ENCODE measurements at regions not wholly inside any gene's neighbourhood (a gene's known extent, or its start where the extent isn't known, plus 50 kb on each side); places are given as distances from the start of the nearest gene placed in this dataset.

DNA sequence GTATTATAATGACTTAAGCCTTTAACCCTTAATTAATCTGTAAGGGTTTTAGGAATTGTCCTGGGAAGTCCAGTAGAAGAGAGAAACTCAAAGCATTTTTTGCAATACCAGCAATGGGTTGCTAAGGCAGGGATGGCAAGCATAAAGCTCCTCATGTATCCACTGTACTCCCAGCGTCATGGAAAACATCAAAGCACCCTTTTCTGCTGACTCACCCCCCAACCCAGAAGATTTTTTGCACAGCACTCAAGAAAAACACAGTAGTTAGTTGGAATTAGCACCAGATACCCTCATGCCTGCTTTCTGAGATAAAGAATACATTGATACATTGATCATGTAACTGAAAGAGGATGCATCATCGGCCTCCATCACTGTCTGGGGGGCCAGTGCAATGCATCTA is 199.1 kb upstream of the CNOT2 start:
- TF ChIP-seq CTCF (IDR thresholded peaks at IDR 0.05): no peak
- no peak for TF ChIP-seq EP300 (IDR thresholded peaks at IDR 0.05)
- TF ChIP-seq POLR2A (IDR thresholded peaks at IDR 0.05; ENCODE audit: low read depth): no peak
